ENCODE measurements at regions not wholly inside any gene's neighbourhood (a gene's known extent, or its start where the extent isn't known, plus 50 kb on each side); places are given as distances from the start of the nearest gene placed in this dataset.

DNA sequence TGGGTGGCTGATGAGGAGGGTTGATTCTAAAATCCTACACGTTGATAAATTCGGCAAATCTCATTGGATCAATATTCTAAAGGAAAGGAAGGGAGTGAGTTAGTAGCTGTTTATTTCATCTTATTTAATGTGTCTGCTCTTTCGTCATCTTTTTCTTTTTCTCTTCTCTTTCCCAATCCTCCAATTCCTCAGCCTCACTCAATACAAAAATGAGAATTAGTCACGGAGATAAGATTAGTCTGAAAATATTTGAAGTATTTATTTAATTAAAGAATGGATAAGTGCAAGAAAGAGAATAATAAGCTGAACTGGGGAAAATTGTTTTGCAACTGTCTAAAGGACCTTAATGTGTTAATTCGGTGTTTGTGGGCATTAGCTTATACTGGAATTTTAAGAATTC lies 1095.1 kb downstream of the DTWD2 start:
- no peak for FAIRE-seq
- TF ChIP-seq POLR2AphosphoS5 (IDR thresholded peaks at IDR 0.05; ENCODE audit: low read depth, low read length) (no peak), TAF1 (IDR thresholded peaks at IDR 0.05; ENCODE audit: borderline replicate concordance, low read depth, low read length) (no peak), POLR2A (IDR thresholded peaks at IDR 0.05; ENCODE audit: low read depth, low read length) (no peak)
- no peak for DNase-seq (ENCODE audit: insufficient read length)

GRCh38 chr5:117892360-117892759 lies 1096.0 kb downstream of the DTWD2 start:
- FAIRE-seq (no peak), DNase-seq (ENCODE audit: insufficient read length) (no peak)

DNA sequence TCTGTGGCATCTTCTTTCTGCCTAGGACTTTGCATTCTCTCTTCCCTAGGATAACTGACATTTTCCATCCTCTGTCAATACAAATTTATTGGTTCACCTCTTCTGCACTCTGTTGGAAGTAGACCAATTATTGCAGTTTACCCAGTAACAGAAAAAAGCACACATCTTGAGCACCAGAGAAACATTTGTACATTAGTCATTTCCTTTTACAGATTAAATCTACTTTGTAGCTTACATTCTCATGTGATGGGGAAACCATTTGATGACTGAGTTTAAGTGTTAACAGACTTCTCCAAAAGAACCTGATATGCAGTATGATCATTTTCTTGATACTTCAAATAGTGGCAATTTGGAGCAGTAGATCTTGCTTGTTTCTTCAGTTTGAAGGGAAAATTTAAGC lies 1098.8 kb downstream of the DTWD2 start:
- no peak for FAIRE-seq
- DNase-seq (ENCODE audit: insufficient read length) = no peak

More at GRCh38 chr5:117892360-117892759, 1096.0 kb downstream of the DTWD2 start:
- TF ChIP-seq POLR2AphosphoS5 (IDR thresholded peaks at IDR 0.05; ENCODE audit: low read depth, low read length) (no peak), POLR2A (IDR thresholded peaks at IDR 0.05; ENCODE audit: low read depth, low read length) (no peak), TAF1 (IDR thresholded peaks at IDR 0.05; ENCODE audit: borderline replicate concordance, low read depth, low read length) (no peak)

GRCh38 chr5:117888688-117889087 lies 1099.7 kb downstream of the DTWD2 start:
- peak; percentile 77 for FAIRE-seq
- no peak for TF ChIP-seq POLR2AphosphoS5 (IDR thresholded peaks at IDR 0.05; ENCODE audit: low read depth, low read length)
- no peak for TF ChIP-seq TAF1 (IDR thresholded peaks at IDR 0.05; ENCODE audit: borderline replicate concordance, low read depth, low read length)
- no peak for TF ChIP-seq POLR2A (IDR thresholded peaks at IDR 0.05; ENCODE audit: low read depth, low read length)
- DNase-seq (ENCODE audit: insufficient read length) = peak; percentile 1

More for the DNA sequence above, 1098.8 kb downstream of the DTWD2 start:
- no peak for TF ChIP-seq POLR2AphosphoS5 (IDR thresholded peaks at IDR 0.05; ENCODE audit: low read depth, low read length)
- no peak for TF ChIP-seq POLR2A (IDR thresholded peaks at IDR 0.05; ENCODE audit: low read depth, low read length)
- no peak for TF ChIP-seq TAF1 (IDR thresholded peaks at IDR 0.05; ENCODE audit: borderline replicate concordance, low read depth, low read length)

- TF ChIP-seq TAF1 (IDR thresholded peaks at IDR 0.05; ENCODE audit: borderline replicate concordance, low read depth, low read length) = no peak
- TF ChIP-seq POLR2AphosphoS5 (IDR thresholded peaks at IDR 0.05; ENCODE audit: low read depth, low read length) = no peak
- TF ChIP-seq POLR2A (IDR thresholded peaks at IDR 0.05; ENCODE audit: low read depth, low read length) = no peak
Observed at GRCh38 chr5:117881426-117882230, 1106.7 kb downstream of the DTWD2 start.

GRCh38 chr5:117880932-117881331 lies 1107.4 kb downstream of the DTWD2 start:
- no peak for TF ChIP-seq POLR2AphosphoS5 (IDR thresholded peaks at IDR 0.05; ENCODE audit: low read depth, low read length)
- no peak for FAIRE-seq
- DNase-seq (ENCODE audit: insufficient read length) = no peak

More at GRCh38 chr5:117881426-117882230, 1106.7 kb downstream of the DTWD2 start:
- DNase-seq (ENCODE audit: insufficient read length) (no peak), FAIRE-seq (no peak)

- DNase-seq (ENCODE audit: insufficient read length) (no peak), FAIRE-seq (no peak)
- TF ChIP-seq POLR2A (IDR thresholded peaks at IDR 0.05; ENCODE audit: low read depth, low read length) = no peak
- TF ChIP-seq TAF1 (IDR thresholded peaks at IDR 0.05; ENCODE audit: borderline replicate concordance, low read depth, low read length) = no peak
- TF ChIP-seq POLR2AphosphoS5 (IDR thresholded peaks at IDR 0.05; ENCODE audit: low read depth, low read length) = no peak
Observed at GRCh38 chr5:117877731-117878130, 1110.6 kb downstream of the DTWD2 start.

DNA sequence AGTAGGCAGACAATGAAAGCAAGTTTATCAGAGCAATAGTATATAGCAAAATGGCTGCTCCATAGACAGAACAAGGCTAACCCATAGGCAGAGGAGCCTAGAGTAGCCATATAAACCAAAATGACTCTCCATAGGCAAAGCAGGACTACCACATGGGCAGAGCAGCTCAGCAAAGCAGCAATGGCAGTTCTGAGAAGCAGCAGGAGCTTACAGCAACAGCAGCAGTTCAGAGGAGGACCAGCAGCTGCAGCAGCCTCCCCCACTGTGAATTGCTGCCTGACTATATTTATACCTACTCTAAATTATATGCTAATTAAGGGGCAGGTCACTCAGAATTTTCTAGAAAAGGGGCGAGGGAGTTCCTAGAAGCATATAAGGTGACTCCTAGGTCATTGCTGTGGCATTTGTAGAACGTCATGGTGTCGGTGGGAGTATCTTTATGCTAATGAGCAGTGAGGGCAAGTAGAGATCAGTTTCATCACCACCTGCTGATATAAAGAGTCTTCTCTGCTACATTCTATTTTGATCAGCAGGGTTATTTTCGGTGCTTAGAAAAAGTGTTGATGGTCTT lies 1115.5 kb downstream of the DTWD2 start:
- DNase-seq (ENCODE audit: insufficient read length) = no peak
- TF ChIP-seq POLR2A (IDR thresholded peaks at IDR 0.05; ENCODE audit: low read depth, low read length) (no peak), TAF1 (IDR thresholded peaks at IDR 0.05; ENCODE audit: borderline replicate concordance, low read depth, low read length) (no peak), POLR2AphosphoS5 (IDR thresholded peaks at IDR 0.05; ENCODE audit: low read depth, low read length) (no peak)
- FAIRE-seq = no peak

DNA sequence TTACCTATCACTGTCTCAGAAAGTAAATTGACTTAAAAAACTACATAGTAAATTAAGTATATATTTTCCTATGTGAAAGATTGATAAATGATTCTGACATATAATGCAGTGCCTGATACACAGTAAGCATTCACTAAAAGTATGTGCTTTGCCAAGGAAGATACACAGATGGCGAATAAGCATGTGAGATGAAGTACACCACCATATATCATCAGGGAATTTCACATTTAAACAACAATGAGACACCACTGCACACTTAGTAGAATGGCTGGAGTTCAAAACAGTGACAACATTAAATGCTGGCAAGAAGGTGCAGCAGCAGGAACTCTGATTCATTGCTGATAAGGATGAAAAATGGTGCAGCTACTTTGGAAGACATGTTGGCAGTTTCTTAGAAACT lies 1118.8 kb downstream of the DTWD2 start:
- FAIRE-seq (no peak), DNase-seq (ENCODE audit: insufficient read length) (no peak)
- no peak for TF ChIP-seq POLR2AphosphoS5 (IDR thresholded peaks at IDR 0.05; ENCODE audit: low read depth, low read length)

GRCh38 chr5:117863586-117864296 lies 1124.6 kb downstream of the DTWD2 start:
- TF ChIP-seq POLR2A (IDR thresholded peaks at IDR 0.05; ENCODE audit: low read depth, low read length) (no peak), POLR2AphosphoS5 (IDR thresholded peaks at IDR 0.05; ENCODE audit: low read depth, low read length) (no peak), TAF1 (IDR thresholded peaks at IDR 0.05; ENCODE audit: borderline replicate concordance, low read depth, low read length) (no peak)
- no peak for FAIRE-seq
- DNase-seq (ENCODE audit: insufficient read length) = no peak

DNA sequence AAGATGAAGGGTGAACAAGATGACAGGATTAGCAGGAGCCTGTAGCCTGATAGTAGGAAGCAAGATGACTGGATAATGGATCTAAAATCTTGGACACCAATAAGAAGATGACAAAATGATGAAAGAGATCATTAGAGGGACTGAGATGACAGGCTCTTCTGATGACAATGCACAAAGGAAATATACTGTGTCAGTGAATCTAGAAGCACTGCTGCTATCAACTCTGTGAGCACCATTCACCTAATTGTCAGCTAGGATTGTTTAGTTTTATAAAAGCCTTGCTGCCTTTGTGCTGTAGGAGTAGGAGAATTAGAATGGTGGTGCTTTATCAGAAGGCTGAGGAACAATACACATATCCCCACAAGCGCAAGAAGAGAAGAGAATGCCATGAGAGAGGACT lies 1127.8 kb downstream of the DTWD2 start:
- FAIRE-seq (no peak), DNase-seq (ENCODE audit: insufficient read length) (no peak)
- TF ChIP-seq POLR2AphosphoS5 (IDR thresholded peaks at IDR 0.05; ENCODE audit: low read depth, low read length) = no peak
- TF ChIP-seq POLR2A (IDR thresholded peaks at IDR 0.05; ENCODE audit: low read depth, low read length) = no peak
- TF ChIP-seq TAF1 (IDR thresholded peaks at IDR 0.05; ENCODE audit: borderline replicate concordance, low read depth, low read length) = no peak

GRCh38 chr5:117859176-117859575 lies 1129.2 kb downstream of the DTWD2 start:
- FAIRE-seq (no peak), DNase-seq (ENCODE audit: insufficient read length) (no peak)
- TF ChIP-seq POLR2A (IDR thresholded peaks at IDR 0.05; ENCODE audit: low read depth, low read length) (no peak), TAF1 (IDR thresholded peaks at IDR 0.05; ENCODE audit: borderline replicate concordance, low read depth, low read length) (no peak), POLR2AphosphoS5 (IDR thresholded peaks at IDR 0.05; ENCODE audit: low read depth, low read length) (no peak)

Data from GM12892 (cell line).